ENCODE measurements at regions not wholly inside any gene's neighbourhood (a gene's known extent, or its start where the extent isn't known, plus 50 kb on each side); places are given as distances from the start of the nearest gene placed in this dataset.

DNA sequence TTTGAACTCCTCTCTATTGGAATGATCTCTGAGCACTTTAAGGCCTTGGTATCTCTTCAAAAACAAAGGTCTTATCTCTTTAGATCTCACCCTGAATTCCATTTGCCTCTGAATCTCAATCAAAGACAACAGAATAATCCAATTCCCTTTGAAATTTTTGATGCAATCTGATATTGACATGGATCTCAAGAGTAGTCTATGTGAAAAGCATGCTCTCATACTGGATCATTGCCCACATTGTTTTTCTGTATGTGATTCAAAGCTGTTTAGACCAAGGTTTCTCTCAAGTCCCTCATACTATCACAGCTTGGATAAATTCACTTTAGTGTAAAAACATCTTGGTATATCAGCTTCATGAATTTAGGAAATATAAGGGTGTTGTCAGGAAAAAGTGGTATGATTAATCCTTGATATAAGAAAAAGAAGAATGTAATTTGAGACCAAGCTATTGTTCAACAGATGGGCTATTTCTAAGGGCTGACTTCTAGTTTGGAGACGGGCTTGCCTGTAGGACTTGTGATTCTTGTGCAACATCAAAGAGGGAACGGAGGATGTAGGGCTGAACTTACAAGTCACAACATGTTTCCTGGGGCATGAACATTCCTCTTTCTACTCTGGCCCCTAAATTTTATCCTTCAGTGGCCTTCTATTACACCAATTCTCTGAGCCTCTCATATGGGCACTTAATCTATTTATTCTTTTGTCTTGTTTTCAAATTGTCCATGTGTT is 77.9 kb upstream of the CITED2 start:
- DNase-seq (ENCODE audit: low spot score), result no peak
- H3K27ac ChIP-seq, result no peak overlapping the region
- no peak for TF ChIP-seq CTCF (IDR thresholded peaks at IDR 0.05)
- no peak overlapping the region for H3K4me3 ChIP-seq

GRCh38 chr6:139449611-139450000 is 75.2 kb upstream of the CITED2 start:
- Histone ChIP-seq H3K4me3 (no peak overlapping the region), H3K27ac (no peak overlapping the region)
- TF ChIP-seq CTCF (IDR thresholded peaks at IDR 0.05), result no peak
- DNase-seq (ENCODE audit: low spot score), result no peak

DNA sequence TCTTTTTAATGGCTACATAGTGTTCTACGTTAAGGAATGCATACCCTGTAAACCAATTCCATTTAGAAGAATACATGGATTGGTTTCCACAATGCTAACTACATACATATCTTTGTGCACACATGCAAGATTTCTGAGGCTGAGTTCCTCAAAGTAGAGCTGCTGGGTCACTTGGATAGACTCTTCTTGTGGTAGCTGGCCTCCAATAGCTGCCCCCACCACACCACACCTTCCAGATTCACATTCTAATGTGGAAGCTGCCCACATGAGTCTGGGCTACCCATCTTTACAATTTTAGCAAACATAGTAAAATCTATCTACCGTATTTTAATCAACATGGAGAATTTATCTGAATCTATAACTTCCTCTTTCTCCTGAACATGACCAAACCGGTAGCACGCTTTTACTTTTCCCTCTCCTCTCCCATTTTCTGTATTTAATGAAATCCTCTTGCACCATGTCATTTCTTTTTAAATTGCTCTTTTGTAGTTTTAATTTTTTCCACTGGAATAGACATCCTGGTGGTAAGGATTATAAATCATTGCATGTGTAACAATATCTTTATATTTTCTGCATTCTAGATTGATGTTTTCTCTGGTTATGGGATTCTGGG is 74.7 kb upstream of the CITED2 start:
- no peak for DNase-seq (ENCODE audit: low spot score)
- no peak overlapping the region for H3K4me3 ChIP-seq
- TF ChIP-seq CTCF (IDR thresholded peaks at IDR 0.05), result no peak
- no peak overlapping the region for H3K27ac ChIP-seq

- no peak for TF ChIP-seq CTCF (IDR thresholded peaks at IDR 0.05)
- no peak for DNase-seq (ENCODE audit: low spot score)
- Histone ChIP-seq H3K4me3 (no peak overlapping the region), H3K27ac (no peak overlapping the region)
Observed at GRCh38 chr6:139448051-139448649, 73.7 kb upstream of the CITED2 start.

GRCh38 chr6:139447656-139447975 is 73.2 kb upstream of the CITED2 start:
- no peak overlapping the region for H3K27ac ChIP-seq
- no peak overlapping the region for H3K4me3 ChIP-seq
- DNase-seq (ENCODE audit: low spot score), result no peak
- TF ChIP-seq CTCF (IDR thresholded peaks at IDR 0.05), result no peak

DNA sequence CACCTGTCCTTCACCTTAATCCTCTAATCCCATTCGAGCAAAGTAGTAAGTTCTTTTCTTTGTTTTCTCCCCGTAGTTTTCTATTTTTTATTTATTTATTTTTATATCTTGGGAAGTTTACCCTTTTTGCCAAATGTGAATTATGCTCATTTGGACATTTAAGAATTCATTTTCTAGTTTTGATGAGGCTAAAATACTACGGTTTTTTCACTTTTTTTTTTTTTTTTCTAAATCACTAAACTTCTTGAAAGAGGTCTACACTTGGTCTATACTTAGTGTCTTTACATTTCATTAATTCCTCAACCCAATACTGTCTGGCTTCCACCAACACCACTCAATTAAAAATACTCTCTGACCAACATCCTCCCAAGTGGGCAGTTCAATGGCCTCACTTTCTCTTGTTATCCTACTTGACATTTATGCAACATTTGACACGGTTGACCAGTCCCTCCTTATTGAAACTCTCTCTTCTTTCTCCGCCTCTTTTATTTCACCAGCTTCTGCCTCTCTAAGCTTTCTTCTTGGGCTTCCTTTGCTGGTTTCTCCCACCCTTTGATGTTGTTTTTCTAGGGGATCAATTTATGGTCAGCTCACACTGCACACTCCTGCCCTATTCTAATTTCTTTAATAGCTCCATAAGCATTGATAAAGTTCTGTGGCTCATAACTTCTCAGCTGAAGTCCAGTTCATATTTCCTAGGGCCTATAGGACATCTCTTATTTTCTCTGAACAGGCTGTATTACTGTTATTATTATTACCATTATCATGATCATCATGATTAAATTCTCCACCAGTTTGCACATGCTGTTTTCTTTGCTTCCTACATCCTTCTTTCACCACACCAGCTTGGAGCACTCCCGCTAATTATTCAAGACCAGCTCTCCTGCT is 72.6 kb upstream of the CITED2 start:
- Histone ChIP-seq H3K27ac (no peak overlapping the region), H3K4me3 (no peak overlapping the region)
- no peak for TF ChIP-seq CTCF (IDR thresholded peaks at IDR 0.05)
- no peak for DNase-seq (ENCODE audit: low spot score)

Measured in coronary artery (tissue), 2 donors.